GM19099 (cell line): ENCODE measurements at regions not wholly inside any gene's neighbourhood (a gene's known extent, or its start where the extent isn't known, plus 50 kb on each side); places are given as distances from the start of the nearest gene placed in this dataset.

Source experiments
- POLR2A ChIP-seq: IDR thresholded peaks from 3 replicates; pipeline ENCODE4 v1.6.1; 2011; ENCODE audit warnings: low read depth; ENCODE audit not compliant: insufficient read length; ENCODE audit errors: extremely low read depth

- no peak for TF ChIP-seq POLR2A
Measured at GRCh38 chr1:169015464-169015863, 91.0 kb upstream of the ATP1B1 start.

DNA sequence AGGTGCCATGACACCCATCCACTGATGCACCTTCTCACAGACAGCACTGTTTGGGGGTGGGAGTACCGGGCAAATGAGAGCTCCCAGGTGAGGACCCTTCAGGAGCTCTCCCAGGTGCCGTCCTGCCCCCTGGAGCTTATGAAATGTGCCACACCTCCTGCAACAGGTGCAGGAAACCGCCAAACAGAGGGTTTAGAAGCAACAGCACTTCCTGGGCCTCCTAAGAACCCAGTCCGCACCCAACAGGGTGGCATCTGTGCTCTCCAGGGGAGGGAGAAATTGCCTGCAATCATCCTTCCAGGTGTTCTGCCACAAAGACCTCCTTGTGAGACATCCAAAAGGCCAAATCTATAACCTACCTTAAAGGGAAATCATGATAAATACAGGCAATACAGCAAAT lies 87.7 kb upstream of the ATP1B1 start:
- TF ChIP-seq POLR2A, result no peak

DNA sequence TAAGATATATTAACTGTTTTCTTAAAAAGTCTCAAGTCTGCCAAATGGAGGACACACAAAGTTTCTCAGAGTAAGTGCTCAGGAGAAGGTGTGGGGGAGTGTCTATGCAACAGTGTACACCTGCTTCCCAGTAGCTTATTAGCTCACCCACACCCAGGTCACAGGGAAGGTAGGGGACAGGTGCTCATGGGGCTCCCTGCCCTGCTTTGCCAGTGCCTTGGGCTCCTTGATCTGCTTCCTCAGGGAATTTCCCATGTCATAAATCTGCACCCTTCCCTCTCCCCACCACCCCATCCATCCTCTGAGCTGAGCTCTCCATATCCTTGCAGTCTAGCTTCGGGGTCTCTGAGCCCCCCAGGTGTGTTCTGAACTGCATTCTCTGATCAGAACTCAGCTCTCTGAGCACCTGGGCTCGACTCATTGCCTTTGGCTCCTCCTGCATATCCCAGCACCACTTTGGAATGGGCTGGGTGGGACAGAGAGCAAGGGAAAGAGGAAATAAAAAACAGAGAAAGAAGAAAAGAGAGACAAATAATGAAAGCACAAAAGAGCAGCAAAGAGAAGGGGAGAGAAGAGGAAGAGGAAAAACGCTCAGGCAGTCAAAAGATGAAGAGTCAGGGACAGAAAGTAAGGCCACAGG lies 87.0 kb upstream of the ATP1B1 start:
- TF ChIP-seq POLR2A, result no peak

DNA sequence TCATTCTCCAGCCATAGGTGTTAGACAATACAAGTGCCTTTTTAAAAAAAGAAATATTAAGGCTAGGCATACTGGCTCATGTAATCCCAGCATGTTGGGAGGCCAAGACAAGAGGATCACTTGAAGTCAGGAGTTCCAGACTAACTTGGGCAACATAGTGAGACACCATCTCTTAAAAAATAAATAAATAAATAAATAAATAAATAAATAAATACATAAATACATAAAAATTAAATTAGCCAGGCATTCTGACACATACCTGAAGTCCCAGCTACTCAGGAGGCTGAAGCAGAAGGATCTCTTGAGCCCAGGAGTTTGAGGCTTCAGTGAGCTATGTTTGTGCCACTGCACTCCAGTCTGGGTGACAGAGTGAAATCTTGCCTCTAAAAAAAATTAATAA lies 85.8 kb upstream of the ATP1B1 start:
- no peak for TF ChIP-seq POLR2A

DNA sequence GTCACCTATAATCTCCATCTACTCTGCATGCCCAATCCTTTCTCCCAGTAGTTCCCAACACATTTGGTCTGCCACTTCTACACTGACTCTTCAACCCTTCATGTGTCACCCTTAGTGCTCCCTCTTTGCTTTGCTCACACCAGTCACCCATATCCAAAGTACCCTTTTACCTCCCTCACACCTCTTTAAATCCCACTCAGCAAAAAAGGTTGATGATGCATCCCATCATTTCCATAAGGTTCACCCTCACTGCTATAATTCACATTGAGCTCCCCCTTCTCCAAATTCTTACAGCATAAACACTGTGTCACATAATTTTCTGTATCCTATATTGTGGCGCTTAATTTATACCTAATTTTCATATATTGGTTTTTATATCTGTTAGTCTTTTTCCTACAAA lies 83.8 kb upstream of the ATP1B1 start:
- no peak for TF ChIP-seq POLR2A

DNA sequence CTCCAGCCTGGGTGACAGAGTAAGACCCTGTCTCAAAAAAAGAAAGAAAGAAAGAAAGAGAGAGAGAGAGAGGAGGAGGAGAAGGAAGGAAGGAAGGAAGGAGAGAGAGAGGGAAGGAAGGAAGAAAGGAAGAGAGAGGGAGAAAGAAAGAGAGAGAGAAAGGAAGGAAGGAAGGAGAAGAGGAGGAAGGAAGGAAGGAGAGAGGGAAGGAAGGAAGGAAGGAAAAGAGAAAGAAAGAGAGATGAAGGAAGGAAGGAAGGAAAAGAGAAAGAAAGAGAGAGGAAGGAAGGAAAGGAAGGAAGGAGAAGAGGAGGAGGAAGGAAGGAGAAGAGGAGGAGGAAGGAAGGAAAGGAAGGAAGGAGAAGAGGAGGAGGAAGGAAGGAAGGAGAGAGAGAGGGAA lies 82.2 kb upstream of the ATP1B1 start:
- no peak for TF ChIP-seq POLR2A

GRCh38 chr1:169024800-169025271 lies 81.7 kb upstream of the ATP1B1 start:
- TF ChIP-seq POLR2A, result no peak

- no peak for TF ChIP-seq POLR2A
Measured at GRCh38 chr1:169025412-169025811, 81.1 kb upstream of the ATP1B1 start.

DNA sequence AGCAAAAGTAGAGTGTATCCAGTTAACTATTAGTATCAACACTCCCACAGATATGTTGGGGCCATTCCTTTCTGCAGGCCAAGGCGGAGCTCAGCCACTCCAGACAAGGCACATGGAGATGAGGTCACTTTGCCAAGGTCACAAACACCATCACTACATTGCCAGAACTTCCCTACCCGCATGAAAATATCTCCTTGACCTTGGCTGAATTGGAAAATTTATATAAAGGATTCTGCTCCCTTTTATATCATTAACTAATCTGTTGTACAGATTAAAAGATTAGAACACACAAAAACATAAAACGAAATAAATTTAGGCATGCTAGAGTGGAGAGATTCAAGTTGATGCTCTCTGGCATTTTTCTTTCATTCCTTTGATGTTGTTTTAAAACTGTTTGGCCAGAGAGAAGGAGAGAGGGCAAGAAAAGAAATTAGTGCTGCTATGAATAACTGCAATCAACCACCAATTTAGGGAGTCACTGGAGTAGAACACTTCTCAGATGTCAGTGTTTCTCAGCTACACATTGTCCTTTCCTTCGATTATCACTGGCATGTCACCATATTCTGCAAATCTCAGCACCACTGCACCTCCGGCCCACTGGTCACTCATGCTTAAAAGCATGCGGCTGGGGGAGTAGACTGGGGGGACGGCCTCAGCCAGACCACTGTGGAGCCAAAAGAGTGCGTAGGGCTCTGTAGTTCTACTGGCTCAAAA lies 78.7 kb upstream of the ATP1B1 start:
- no peak for TF ChIP-seq POLR2A

DNA sequence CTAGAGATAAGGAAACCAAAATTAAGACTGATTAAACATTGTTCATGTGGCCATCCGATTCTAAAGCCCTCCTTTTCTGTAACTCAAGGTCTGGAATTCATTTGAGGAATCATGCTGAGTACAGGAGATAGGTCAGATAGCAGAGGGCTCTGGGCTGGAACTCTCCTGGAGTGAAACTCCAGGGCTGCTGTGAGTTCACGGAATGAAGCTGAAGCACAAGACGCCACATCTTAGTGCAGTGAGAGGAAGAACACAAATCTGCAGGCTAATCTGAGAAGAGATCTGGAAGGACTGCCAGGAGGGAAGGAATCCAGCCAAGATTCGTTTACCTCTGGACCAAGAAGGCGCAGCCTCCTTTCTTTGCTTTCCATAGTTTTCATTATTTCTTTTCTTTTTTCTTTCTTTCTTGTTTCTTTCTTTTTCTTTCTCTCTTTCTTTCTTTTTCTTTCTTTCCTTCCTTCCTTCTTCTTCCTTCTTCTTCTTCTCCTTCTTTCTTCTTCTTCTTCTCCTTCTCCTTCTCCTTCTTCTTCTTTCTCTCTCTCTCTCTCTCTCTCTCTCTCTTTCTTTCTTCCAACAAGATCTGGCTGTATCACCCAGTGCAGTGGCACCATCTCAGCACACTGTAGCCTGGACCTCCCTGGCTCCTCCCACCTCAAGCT lies 74.8 kb upstream of the ATP1B1 start:
- TF ChIP-seq POLR2A, result no peak

DNA sequence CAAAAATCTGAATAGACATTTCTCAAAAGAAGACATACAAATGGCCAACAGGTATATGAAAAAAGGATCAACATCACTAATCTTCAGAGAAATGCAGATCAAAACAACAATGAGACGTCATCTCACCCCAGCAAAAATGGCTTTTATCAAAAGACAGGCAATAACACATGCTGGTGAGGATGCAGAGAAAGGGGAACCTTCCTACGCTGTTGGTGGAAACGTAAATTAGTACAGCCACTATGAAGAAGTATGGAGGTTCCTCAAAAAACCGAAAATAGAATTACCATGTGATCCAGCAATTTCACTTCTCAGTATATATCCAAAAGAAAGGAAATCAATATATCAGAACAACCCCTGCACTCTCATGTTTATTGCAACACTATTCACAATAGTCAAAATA lies 65.1 kb upstream of the ATP1B1 start:
- TF ChIP-seq POLR2A, result no peak

DNA sequence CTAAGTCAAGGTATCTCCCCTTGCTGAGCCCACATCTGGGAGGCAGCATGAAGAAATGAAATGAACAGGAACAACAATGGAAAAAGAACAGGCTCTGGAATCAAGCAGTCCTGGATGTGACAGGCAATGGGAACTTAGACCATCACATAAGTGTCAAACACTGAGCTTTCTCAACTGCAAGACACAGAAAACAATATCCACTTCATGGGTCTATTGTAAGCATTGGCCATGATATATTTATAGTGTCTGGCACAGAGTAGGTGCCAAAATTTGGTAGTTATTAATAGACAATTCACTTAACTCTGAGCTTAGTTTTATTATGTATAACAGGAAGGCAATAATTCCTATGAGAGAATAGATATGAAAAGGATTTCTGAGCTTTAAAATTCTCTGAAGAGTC lies 64.1 kb upstream of the ATP1B1 start:
- no peak for TF ChIP-seq POLR2A

DNA sequence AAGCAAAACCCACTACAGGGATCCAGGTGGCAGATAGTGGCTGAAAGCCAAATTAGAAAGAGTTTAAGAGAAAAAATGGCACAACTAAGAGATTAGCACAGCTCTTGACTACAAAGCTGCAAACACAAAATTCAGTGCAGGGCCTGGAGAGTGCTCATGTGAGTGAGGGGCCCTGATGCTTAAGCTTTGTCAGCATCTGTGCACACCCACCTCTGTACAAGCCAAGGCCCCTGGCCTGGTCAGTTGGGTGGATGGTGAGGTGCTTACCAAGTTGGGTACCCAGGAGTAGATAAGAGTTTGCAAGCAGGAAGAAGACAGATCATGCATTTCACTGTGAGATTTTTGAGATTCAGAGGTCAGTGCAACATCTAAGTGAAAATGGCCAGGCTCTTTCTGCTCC lies 62.7 kb upstream of the ATP1B1 start:
- TF ChIP-seq POLR2A, result no peak

DNA sequence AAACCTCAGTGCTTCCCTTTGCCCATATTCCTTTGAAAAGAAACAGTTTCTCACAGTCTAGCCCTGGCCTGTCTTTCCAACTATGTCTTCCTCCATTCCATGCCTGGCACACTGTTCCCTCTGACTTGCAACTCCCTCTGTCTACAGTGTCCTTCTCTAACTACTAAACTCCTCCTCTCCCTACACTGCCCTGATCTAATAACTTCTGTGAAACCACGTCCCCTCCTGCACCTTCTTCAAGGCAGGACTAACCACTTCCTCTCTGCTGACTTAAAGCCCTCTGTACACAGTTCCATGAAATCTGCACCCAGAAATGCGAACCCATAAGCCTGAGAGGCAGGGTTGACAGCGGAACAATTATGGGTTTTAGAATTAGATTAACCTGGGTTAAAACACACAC lies 62.2 kb upstream of the ATP1B1 start:
- peak; percentile 48 for TF ChIP-seq POLR2A

GRCh38 chr1:169044971-169045370 lies 61.5 kb upstream of the ATP1B1 start:
- no peak for TF ChIP-seq POLR2A

DNA sequence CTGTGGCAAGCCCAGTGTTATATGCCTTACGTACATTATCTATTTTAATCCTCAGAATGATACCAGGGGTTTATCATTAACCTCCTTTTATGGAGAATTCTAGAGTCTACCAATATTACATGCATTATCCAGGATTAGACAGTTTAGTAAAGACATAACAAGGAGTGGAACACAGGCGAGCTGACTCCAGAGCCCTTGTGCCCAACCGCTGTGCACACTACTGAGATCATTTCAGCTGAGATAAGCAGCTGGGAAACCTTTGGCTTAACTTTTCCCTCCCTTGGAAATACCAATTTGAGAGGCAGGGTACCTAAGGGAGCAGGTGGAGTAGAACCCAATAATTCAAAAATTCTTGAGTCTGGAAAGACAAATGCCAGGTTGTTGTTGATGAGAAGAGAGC lies 59.8 kb upstream of the ATP1B1 start:
- no peak for TF ChIP-seq POLR2A

GRCh38 chr1:169047074-169047473 lies 59.4 kb upstream of the ATP1B1 start:
- TF ChIP-seq POLR2A, result no peak

DNA sequence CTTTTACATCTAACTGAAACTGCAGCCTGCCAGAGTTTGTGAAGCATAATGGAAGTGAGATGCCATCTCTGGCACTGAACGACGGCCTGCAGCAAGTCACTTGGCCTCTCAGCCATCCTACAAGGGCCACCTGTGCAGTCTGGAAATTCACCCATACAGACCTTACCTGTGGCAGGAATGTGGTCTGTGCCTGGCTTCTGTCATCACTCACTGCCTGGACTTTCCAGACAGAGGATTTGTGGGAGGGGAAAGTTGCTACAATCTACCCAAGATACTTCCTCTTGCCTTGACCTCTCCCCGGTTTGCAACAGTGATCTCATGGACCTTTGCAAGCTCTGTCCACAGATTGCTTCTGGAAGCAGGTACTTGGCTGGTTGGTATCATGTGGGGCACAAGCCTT lies 58.4 kb upstream of the ATP1B1 start:
- peak; percentile 24 for TF ChIP-seq POLR2A
